Kidney tubule cell (primary cell): ENCODE measurements at regions not wholly inside any gene's neighbourhood (a gene's known extent, or its start where the extent isn't known, plus 50 kb on each side); places are given as distances from the start of the nearest gene placed in this dataset.

Source experiments
- DNase-seq: peaks from one replicate; pipeline ENCODE4 v3.0.0-alpha.2; 2018; ENCODE audit warnings: low spot score

- DNase-seq, result no peak
Observed at GRCh38 chr10:121237718-121238117, 360.5 kb downstream of the FGFR2 start.

DNA sequence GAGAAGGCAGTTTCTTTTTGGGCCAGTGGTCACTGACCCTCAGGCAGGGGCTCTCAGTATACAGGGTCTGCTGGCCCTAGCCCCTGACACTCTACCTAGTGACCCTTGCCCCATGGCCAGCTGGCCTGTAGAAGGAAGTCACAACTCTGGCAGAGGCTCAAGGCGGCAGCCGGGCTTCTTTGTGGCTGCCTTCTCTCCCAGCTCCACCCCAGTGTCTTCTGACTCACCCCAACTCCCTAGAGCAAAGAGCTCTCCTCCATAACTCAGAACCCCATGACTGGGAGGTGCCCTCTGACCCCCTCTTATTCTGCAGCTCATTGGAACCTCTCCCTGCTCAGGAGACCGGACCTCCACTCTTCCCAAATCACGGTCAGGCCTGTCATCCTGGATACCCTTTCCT is 358.2 kb downstream of the FGFR2 start:
- DNase-seq, result peak; percentile 28

GRCh38 chr10:121240556-121240955 is 357.7 kb downstream of the FGFR2 start:
- peak; percentile 22 for DNase-seq

DNA sequence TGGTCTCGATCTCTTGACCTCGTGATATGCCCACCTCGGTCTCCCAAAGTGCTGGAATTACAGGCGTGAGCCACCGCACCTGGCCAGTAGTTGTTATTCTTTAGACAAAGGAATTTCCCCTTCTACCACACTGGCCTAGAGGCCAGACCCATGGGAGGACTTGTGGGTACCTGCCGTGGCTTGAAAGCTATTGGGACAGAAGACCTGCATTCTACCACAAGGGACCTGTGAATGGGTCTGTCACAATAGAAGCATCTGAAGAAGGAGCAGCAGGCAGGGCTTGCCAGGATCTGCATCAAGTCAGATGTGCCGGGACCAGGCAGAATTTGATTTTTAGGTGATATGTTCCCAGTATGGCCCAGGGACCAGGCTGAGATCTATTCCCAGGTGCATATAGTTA is 356.9 kb downstream of the FGFR2 start:
- no peak for DNase-seq

- no peak for DNase-seq
Observed at GRCh38 chr10:121242741-121243608, 355.3 kb downstream of the FGFR2 start.

DNA sequence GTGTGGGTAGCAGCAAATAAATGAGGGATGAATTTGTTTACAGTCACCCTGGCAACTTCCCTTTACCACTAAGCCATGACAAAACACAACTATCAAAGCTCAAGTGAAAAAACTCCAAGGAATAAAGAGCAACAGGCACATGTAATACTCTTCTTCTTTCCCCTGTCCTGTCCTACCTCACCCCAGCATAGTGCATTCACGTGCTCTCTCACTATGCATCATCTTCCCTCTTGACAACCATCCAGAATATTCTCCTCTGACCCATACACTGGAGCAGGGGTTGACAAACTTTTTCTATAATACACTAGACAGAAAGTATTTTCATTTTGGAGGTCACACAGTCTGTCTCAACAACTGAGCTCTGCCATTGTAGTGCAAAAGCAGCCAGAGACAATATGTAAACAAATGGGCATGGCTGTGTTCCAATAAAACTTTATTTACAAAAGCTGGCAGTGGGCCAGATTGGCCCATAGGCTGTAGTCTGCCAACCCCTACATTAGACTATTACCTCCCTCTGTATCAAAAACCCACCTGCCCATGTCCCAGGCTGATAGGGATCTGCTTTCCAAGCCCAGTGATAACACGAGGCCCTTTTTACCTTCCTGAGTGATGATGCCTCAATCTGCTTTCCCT is 354.5 kb downstream of the FGFR2 start:
- peak; percentile 8 for DNase-seq

DNA sequence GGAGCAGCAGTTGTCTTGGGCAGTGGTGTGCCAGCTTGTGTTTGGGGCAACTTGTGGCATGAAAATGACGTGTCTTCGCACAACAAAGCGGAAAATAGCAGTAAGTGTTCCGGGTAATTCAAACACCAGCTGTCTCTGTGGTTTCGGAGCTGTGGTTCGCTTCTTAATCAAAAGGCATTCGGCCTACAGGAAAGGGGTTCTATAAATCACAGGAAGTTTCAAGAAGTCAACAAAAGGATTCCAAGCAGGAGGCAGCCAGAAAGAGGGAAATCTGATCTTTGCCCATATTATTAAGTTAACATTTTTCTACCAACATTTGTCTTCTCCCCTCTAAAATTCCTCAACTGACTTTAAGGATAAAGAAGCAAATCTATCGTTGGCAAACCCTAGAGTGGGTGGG is 353.4 kb downstream of the FGFR2 start:
- DNase-seq, result no peak

DNA sequence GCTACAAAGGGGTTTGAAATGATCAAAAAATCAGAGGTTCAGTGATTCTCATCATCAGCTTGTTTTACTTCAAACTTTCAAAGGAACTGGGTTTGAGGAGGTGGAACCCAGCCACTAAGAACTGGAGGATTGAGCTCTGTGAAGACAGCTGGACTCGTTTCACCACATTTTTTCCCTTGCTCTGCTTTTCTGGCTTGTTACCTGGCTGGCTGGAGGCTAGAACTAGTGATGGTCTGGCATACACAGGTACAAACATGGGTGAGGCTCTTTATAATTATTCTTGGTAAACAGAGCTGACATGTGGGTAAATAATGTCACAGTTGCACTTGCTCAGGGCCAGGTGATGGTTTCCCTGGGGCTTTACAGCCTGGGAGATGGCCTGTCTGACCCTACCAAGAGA is 352.5 kb downstream of the FGFR2 start:
- DNase-seq, result no peak

- no peak for DNase-seq
Observed at GRCh38 chr10:121248266-121248665, 350.0 kb downstream of the FGFR2 start.

DNA sequence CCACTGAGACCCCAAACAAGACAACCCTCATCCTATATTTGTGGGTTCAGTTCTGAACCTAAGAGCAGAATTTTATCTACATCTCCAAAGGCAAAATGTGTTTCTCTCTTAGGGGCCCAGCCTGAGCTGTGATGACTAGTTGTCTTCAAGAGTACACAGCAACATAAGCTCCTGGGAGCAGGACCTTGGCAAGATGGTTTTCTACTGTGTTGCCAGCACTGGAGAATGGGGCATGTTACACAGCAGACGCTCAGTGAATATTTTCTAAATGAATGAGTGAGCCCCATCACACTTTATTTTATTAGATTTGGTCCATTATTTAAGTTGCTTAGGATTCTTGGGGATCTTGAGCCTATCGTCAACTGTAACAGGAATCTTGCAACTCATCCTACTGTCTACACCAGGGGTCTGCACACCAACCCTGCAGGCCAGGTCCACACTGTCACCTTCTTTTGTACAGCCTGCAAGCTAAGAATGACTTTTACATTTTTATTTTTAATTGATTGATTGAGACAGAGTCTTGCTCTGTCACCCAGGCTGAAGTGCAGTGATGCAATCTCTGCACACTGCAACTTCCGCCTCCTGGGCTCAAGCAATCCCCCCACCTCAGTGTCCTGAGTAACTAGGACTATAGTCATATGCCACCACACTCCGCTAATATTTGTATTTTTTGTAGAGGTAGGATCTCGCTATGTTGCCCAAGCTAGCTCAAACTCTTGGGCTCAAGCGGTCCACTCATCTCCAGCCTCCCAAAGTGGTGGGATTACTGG is 347.1 kb downstream of the FGFR2 start:
- no peak for DNase-seq

GRCh38 chr10:121252756-121253155 is 345.5 kb downstream of the FGFR2 start:
- no peak for DNase-seq

- DNase-seq, result no peak
Observed at GRCh38 chr10:121260377-121260776, 337.9 kb downstream of the FGFR2 start.

GRCh38 chr10:121261665-121262064 is 336.6 kb downstream of the FGFR2 start:
- DNase-seq, result no peak

DNA sequence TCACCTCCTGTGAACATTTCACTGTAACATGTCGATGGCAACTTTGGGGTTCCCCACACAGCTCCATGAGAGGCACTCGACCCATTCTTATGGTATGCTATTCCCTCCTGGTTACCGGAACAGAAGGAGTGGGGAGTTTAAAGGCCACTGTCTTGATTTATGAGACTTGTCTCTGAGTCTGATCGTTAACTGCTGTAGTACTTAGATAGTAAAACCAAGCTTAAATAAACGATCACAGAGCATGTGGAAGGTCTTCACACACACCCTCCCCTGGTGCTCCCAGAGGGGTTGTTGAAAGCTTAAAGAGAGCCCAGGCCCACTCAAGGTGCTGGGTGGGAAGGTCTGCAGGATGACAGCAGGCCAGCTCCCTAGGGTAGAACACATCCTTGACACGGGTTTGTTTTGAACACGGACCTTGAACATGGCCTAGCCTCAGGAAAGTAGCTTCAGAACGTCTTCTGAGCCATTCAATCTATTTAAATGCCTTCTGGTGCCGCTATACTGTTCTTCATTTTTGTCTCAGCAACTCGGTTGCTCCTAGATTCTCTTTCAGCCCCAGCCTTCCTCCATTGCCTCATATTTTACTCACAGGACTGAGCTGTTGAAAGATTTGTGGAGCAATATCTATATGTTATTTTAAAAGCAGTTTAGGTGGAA is 335.3 kb downstream of the FGFR2 start:
- no peak for DNase-seq

DNA sequence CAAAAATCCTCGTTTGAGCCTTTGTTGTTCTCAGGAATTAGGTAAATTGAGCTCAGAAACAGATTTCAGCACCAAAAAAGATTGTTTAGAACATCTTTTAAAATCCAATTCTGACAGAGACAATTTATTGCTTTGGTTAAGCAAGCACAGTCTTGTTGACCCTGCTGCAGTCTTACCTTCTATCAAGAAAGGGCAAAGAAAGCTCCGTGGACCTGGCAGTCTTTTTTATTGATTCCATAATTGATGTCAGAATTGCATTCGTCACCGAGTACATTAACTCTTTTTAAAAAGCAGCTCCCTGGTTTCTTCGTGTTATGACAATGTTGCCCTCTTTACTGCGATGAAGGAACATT is 334.8 kb downstream of the FGFR2 start:
- DNase-seq, result no peak

DNA sequence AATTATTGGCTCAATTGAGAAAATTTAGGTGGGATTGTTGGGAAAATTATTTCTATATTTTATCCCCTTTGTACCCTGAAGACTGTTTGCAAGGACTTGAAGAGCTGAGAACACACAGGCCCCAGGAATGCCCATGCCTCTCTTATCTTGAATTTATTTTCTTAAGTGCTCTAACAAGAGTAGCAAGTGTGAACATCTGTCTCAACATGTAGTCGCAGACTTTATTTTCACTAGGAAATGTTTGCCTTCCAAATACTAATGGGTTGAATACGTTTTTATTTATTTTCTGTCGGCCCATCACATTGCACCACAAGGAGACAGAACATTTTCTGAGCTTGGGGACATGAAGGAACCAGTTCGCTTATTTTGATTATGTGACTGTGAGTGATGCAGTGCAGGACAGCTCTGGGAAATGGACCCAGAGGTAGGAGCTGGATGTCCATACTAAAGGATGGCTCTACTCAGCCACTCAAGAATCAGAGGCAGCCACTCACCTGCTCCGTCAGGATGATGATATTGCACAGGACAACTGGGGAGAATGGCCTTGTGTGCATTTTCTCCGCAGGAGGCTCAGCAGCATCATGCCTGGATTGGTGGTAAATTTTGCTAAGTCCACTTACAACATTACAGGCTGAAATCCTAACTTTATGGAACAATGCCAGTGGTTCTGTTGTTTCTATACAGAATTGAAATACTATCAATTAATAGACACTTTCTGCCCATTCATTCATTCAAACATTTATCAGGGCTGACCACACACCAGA is 332.7 kb downstream of the FGFR2 start:
- DNase-seq, result no peak

- no peak for DNase-seq
Observed at GRCh38 chr10:121266370-121266769, 331.9 kb downstream of the FGFR2 start.

DNA sequence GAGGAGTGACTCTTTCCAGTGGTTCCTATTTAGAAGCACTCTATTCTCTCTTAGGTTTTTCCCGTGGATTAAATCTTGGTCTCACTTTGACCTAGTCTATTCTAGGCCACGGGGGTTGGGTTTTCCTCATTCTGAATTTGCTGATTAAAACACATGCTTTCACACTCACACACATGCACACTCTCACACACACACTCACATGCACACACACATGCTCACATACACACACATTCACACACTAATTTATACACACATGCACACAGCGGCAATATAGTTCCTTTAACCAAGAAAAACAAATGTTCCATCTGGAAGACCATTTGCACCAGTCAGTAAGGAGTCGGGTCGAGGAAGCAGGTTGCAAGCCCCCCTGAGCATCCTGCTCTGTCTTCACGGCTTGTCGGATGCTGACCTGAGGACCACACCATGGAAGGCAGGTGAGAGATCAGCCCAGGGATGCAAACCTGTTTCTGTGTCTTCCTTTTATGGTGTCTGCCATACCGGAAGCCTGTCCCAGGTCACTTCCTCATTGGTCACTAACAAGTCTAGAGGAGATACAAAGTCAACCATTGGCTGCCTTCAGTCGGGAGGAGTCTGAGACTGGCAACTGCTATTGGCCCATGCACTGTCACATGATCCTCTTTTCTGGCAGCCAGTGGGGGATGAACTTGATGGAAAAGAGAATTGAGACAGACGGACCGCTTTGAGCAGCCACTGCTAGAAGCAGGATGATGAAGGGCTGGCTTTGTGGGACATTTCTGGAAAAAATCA is 330.8 kb downstream of the FGFR2 start:
- no peak for DNase-seq

DNA sequence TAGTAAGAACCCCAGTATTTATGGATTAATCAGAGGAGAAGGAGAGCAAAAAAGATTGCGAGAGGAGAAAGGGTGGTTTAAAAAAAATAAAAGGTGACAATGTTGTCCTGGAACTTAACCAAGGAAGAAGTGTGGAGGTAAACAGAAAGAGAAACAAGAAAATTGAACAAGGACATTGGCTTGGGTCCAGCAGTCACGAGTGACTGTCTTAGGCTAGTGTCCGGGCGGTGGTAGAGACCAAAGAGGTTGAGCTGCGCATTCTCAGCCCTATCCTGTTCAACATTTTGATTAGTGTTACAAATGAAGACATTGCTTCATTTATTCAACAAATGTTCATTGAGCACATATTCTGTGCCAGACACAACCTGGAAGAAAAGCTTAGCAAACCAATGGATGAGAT is 329.9 kb downstream of the FGFR2 start:
- DNase-seq, result no peak

- no peak for DNase-seq
Observed at GRCh38 chr10:121268863-121269432, 329.3 kb downstream of the FGFR2 start.

DNA sequence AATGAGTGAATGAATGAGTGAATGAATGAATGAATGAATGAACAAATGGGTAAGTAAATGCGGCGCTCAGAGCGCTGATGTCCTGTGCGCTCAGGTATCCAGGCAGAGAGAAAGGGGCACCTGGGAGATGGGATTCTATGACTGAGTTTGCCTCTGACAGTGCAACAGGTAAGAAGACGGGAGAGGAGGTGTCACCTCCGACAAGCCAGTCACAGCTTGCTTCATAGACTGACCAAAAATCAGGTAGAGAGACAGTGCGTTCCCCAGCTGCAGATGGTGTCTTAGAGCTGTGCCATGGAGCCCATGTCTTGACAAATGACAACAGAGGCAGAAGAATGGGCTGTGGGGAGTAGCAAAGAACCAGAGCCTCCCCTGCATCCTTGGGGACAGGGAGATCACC is 327.3 kb downstream of the FGFR2 start:
- DNase-seq, result no peak
